Sigmoid colon (tissue), 4 donors: ENCODE measurements at regions not wholly inside any gene's neighbourhood (a gene's known extent, or its start where the extent isn't known, plus 50 kb on each side); places are given as distances from the start of the nearest gene placed in this dataset.

Experiments
- CTCF ChIP-seq, 4 experiments: fragments of 450-650 bp in 3 of 4; fragments of 200-600 bp in 1 of 4; IDR thresholded peaks; one replicate each; pipeline ENCODE4 v1.5.1; 2016 to 2019; ENCODE audit warnings: antibody characterized with exemption in 4 of 4, mild to moderate bottlenecking in 3 of 4, moderate library complexity in 2 of 4
- EP300 ChIP-seq, 4 donors: sonication (generic); formaldehyde crosslinking; IDR thresholded peaks; one replicate each; pipeline ENCODE4 v1.6.1; 2017; ENCODE audit warnings: antibody characterized with exemption in 4 of 4
- POLR2A ChIP-seq, 2 donors: fragments of 450-650 bp; IDR thresholded peaks; one replicate each; pipeline ENCODE4 v1.6.1; 2016; ENCODE audit warnings: antibody characterized with exemption in 2 of 2, mild to moderate bottlenecking in 2 of 2, moderate library complexity in 2 of 2
- POLR2AphosphoS5 ChIP-seq, 4 donors: sonication (generic); formaldehyde crosslinking; IDR thresholded peaks; one replicate each; pipeline ENCODE4 v1.6.1; 2017; ENCODE audit warnings: antibody characterized with exemption in 4 of 4

- TF ChIP-seq POLR2A (IDR thresholded peaks at IDR 0.05) (no peak), CTCF (IDR thresholded peaks at IDR 0.05) (no peak), POLR2AphosphoS5 (IDR thresholded peaks at IDR 0.05) (no peak), EP300 (IDR thresholded peaks at IDR 0.05) (no peak)
Measured at GRCh38 chr17:79405823-79406222, 205.0 kb downstream of the RBFOX3 start.
